ENCODE measurements at regions not wholly inside any gene's neighbourhood (a gene's known extent, or its start where the extent isn't known, plus 50 kb on each side); places are given as distances from the start of the nearest gene placed in this dataset.
"Not testable (repeated sequence)": the region's sequence is repeated elsewhere in the genome, so short reads cannot be mapped to it uniquely, and the experiment has no call there.

- DNase-seq: not testable (repeated sequence)
Measured at GRCh38 chr4:96458031-96458430, 618.1 kb downstream of the PDHA2 start.

GRCh38 chr4:96459105-96459504, 619.2 kb downstream of the PDHA2 start:
- DNase-seq: no peak

- DNase-seq: no peak
Measured at GRCh38 chr4:96465834-96466233, 625.9 kb downstream of the PDHA2 start.

GRCh38 chr4:96471956-96472867, 632.3 kb downstream of the PDHA2 start:
- peak; percentile 96 for DNase-seq

- DNase-seq: peak; percentile 47
Measured at GRCh38 chr4:96473246-96473645, 633.4 kb downstream of the PDHA2 start.

- DNase-seq: no peak
Measured at GRCh38 chr4:96483308-96484030, 643.6 kb downstream of the PDHA2 start.

- no peak for DNase-seq
Measured at GRCh38 chr4:96486563-96486962, 646.7 kb downstream of the PDHA2 start.

GRCh38 chr4:96497621-96498020, 657.7 kb downstream of the PDHA2 start:
- no peak for DNase-seq

GRCh38 chr4:96504386-96504785, 664.5 kb downstream of the PDHA2 start:
- DNase-seq: no peak

- no peak for DNase-seq
Measured at GRCh38 chr4:96509039-96509741, 669.3 kb downstream of the PDHA2 start.

- DNase-seq: no peak
Measured at GRCh38 chr4:96519291-96519690, 679.4 kb downstream of the PDHA2 start.

GRCh38 chr4:96521046-96521536, 681.2 kb downstream of the PDHA2 start:
- no peak for DNase-seq

GRCh38 chr4:96523611-96524010, 683.7 kb downstream of the PDHA2 start:
- DNase-seq: no peak

GRCh38 chr4:96524311-96524875, 684.5 kb downstream of the PDHA2 start:
- no peak for DNase-seq

GRCh38 chr4:96525898-96526297, 686.0 kb downstream of the PDHA2 start:
- no peak for DNase-seq

GRCh38 chr4:96526625-96527024, 686.7 kb downstream of the PDHA2 start:
- no peak for DNase-seq

- no peak for DNase-seq
Measured at GRCh38 chr4:96531836-96532235, 691.9 kb downstream of the PDHA2 start.

- DNase-seq: no peak
Measured at GRCh38 chr4:96543346-96543745, 703.5 kb downstream of the PDHA2 start.

- DNase-seq: no peak
Measured at GRCh38 chr4:96558466-96558865, 718.6 kb downstream of the PDHA2 start.

GRCh38 chr4:96566755-96567154, 726.9 kb downstream of the PDHA2 start:
- DNase-seq: no peak

- DNase-seq: no peak
Measured at GRCh38 chr4:96585304-96585703, 745.4 kb downstream of the PDHA2 start.

- DNase-seq: peak; percentile 4
Measured at GRCh38 chr4:96593422-96593821, 753.5 kb downstream of the PDHA2 start.

- no peak for DNase-seq
Measured at GRCh38 chr4:96598465-96598864, 758.6 kb downstream of the PDHA2 start.

Data from hematopoietic multipotent progenitor cell treated with erythropoietin and hydrocortisone succinate and interleukin-3 and kit ligand, for 8 days (in vitro differentiated cells).